Esophagus squamous epithelium (tissue), 4 donors: ENCODE measurements at regions not wholly inside any gene's neighbourhood (a gene's known extent, or its start where the extent isn't known, plus 50 kb on each side); places are given as distances from the start of the nearest gene placed in this dataset.

ENCODE experiments used
- POLR2A ChIP-seq, 4 donors: fragments of 450-650 bp; IDR thresholded peaks; one replicate each; pipeline ENCODE4 v1.6.1; 2017; ENCODE audit warnings: antibody characterized with exemption in 4 of 4, mild to moderate bottlenecking in 4 of 4, moderate library complexity in 3 of 4
- TF ChIP-seq, protein P1 (sequence below), 6 experiments: fragments of 450-650 bp in 4 of 6; fragments of 200-600 bp in 2 of 6; sonication (generic) in 2 of 6; IDR thresholded peaks; one replicate each; pipeline ENCODE4 v1.5.1; 2016 to 2019; ENCODE audit warnings: antibody characterized with exemption in 6 of 6, mild to moderate bottlenecking in 4 of 6, moderate library complexity in 4 of 6

DNA sequence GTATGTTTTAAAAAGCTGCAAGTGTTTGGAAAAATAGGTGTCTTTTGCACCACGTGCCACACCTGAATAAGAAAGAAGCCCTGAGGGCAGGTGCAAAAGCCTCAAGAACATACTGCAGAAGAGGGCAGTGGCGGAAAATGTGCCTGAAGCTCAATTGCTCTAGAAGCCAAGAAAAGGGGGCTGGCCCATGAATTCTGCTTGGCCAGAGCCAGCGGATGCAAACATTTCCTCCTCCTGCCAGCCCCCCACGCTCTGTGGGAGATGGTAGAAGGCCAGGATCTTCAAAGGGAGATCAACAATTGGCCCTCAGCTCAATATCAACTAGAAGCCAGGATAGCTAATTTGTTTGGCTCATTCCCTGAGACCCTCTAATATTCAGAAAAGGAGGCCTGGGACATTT lies 80.3 kb upstream of the TMEM132D start:
- TF ChIP-seq, protein P1, sequence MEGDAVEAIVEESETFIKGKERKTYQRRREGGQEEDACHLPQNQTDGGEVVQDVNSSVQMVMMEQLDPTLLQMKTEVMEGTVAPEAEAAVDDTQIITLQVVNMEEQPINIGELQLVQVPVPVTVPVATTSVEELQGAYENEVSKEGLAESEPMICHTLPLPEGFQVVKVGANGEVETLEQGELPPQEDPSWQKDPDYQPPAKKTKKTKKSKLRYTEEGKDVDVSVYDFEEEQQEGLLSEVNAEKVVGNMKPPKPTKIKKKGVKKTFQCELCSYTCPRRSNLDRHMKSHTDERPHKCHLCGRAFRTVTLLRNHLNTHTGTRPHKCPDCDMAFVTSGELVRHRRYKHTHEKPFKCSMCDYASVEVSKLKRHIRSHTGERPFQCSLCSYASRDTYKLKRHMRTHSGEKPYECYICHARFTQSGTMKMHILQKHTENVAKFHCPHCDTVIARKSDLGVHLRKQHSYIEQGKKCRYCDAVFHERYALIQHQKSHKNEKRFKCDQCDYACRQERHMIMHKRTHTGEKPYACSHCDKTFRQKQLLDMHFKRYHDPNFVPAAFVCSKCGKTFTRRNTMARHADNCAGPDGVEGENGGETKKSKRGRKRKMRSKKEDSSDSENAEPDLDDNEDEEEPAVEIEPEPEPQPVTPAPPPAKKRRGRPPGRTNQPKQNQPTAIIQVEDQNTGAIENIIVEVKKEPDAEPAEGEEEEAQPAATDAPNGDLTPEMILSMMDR (IDR thresholded peaks at IDR 0.05): no peak
- TF ChIP-seq POLR2A (IDR thresholded peaks at IDR 0.05): no peak
